ENCODE measurements at regions not wholly inside any gene's neighbourhood (a gene's known extent, or its start where the extent isn't known, plus 50 kb on each side); places are given as distances from the start of the nearest gene placed in this dataset.

DNA sequence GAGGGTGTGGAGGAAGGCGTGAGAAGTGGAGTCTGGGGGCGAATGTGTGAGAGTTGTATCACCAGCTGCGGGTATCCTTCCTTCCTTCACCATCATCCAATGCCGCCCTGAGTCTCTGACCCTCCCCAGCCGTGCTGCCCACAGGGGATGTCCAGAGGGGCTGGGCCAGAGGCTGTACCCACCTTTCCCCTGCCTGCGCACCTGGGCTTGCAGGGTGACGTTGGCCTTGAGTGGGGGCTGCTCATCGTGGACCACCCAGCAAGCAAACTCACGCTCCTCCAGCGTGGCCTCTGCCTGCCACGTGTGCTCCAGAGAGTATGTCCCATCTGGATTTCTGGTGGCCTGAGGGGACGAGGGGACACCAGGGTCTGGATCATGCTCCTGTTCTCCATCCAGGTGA lies 116.9 kb upstream of the SIRPA start:
- no peak for TF ChIP-seq CTCF (IDR thresholded peaks at IDR 0.05)
- TF ChIP-seq POLR2AphosphoS5 (IDR thresholded peaks at IDR 0.05), result no peak
- TF ChIP-seq POLR2A (IDR thresholded peaks at IDR 0.05), result no peak
